HepG2 (cell line): ENCODE measurements at regions not wholly inside any gene's neighbourhood (a gene's known extent, or its start where the extent isn't known, plus 50 kb on each side); places are given as distances from the start of the nearest gene placed in this dataset.

Experiments used
- CHD4 ChIP-seq: fragments of 200-600 bp; sonication (generic); IDR thresholded peaks from 2 replicates; pipeline ENCODE4 v1.7.0; 2017; ENCODE audit warnings: mild to moderate bottlenecking, low read length, borderline replicate concordance
- HDAC2 ChIP-seq: sonication (generic); formaldehyde crosslinking; IDR thresholded peaks from 2 replicates; pipeline ENCODE4 v1.4.0; 2020; ENCODE audit warnings: missing genetic modification reagents
- KLF15 ChIP-seq: sonication (generic); formaldehyde crosslinking; IDR thresholded peaks from 2 replicates; pipeline ENCODE4 v1.8.1; 2023; ENCODE audit warnings: borderline replicate concordance, mild to moderate bottlenecking, inconsistent platforms, missing genetic modification reagents, mixed read lengths
- POLR2A ChIP-seq, 2 experiments: IDR thresholded peaks; 2 replicates each; pipeline ENCODE4 v1.6.1; 2011; ENCODE audit warnings: low read depth in 2 of 2, low read length in 2 of 2, mild to moderate bottlenecking in 1 of 2, moderate library complexity in 1 of 2; ENCODE audit not compliant: insufficient read depth in 1 of 2
- RAD51 ChIP-seq: fragments of 450-650 bp; IDR thresholded peaks from 2 replicates; pipeline ENCODE4 v1.6.1; 2016; ENCODE audit warnings: borderline replicate concordance
- SALL1 ChIP-seq: sonication (generic); formaldehyde crosslinking; IDR thresholded peaks from 2 replicates; pipeline ENCODE4 v1.8.0; 2022; ENCODE audit warnings: mild to moderate bottlenecking, missing genetic modification reagents
- ZNF460 ChIP-seq: sonication (generic); formaldehyde crosslinking; IDR thresholded peaks from 2 replicates; pipeline ENCODE4 v1.5.1; 2020; ENCODE audit warnings: missing genetic modification reagents, mild to moderate bottlenecking, borderline replicate concordance
- ZNF652 ChIP-seq: IDR thresholded peaks from 2 replicates; pipeline ENCODE4 v1.6.1; 2016; ENCODE audit warnings: low read depth, borderline replicate concordance
- TF ChIP-seq, protein P1 (sequence below): sonication (generic); formaldehyde crosslinking; IDR thresholded peaks from 2 replicates; pipeline ENCODE4 v1.5.0; 2020; ENCODE audit warnings: mild to moderate bottlenecking, missing genetic modification reagents, moderate library complexity
- TF ChIP-seq, protein P2 (sequence below): sonication (generic); formaldehyde crosslinking; IDR thresholded peaks from 2 replicates; pipeline ENCODE4 v1.8.0; 2022; ENCODE audit warnings: missing genetic modification reagents, mild to moderate bottlenecking, borderline replicate concordance
- TF ChIP-seq, protein P3 (sequence below): sonication (generic); formaldehyde crosslinking; IDR thresholded peaks from 2 replicates; pipeline ENCODE4 v1.4.0; 2020; ENCODE audit warnings: mild to moderate bottlenecking, missing genetic modification reagents

DNA sequence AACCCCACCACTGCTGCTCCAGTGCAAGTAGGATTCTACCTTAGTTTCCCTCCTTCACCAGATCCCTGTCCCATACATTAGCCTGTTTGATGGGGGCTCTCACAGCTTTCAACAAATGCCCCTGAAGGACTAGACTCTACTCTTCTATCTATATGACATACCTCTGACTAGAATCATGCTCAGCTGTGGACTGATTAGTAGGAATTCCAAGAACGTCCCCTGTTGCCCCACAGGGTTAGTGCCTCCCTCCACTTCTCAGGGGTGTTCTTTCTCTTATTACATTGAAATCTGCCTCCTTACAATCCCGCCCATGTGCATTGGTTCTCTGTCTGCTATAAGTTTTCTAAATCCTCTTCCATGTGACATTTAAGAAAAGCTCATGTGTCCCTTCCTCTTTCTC is 375.9 kb upstream of the DUSP10 start:
- TF ChIP-seq, protein P1, sequence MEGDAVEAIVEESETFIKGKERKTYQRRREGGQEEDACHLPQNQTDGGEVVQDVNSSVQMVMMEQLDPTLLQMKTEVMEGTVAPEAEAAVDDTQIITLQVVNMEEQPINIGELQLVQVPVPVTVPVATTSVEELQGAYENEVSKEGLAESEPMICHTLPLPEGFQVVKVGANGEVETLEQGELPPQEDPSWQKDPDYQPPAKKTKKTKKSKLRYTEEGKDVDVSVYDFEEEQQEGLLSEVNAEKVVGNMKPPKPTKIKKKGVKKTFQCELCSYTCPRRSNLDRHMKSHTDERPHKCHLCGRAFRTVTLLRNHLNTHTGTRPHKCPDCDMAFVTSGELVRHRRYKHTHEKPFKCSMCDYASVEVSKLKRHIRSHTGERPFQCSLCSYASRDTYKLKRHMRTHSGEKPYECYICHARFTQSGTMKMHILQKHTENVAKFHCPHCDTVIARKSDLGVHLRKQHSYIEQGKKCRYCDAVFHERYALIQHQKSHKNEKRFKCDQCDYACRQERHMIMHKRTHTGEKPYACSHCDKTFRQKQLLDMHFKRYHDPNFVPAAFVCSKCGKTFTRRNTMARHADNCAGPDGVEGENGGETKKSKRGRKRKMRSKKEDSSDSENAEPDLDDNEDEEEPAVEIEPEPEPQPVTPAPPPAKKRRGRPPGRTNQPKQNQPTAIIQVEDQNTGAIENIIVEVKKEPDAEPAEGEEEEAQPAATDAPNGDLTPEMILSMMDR (CRISPR knock-in tag), result no peak
- TF ChIP-seq KLF15 (CRISPR knock-in tag), result no peak
- no peak for TF ChIP-seq RAD51
- TF ChIP-seq, protein P2, sequence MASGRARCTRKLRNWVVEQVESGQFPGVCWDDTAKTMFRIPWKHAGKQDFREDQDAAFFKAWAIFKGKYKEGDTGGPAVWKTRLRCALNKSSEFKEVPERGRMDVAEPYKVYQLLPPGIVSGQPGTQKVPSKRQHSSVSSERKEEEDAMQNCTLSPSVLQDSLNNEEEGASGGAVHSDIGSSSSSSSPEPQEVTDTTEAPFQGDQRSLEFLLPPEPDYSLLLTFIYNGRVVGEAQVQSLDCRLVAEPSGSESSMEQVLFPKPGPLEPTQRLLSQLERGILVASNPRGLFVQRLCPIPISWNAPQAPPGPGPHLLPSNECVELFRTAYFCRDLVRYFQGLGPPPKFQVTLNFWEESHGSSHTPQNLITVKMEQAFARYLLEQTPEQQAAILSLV (CRISPR knock-in tag), result no peak
- TF ChIP-seq CHD4, result no peak
- TF ChIP-seq, protein P3, sequence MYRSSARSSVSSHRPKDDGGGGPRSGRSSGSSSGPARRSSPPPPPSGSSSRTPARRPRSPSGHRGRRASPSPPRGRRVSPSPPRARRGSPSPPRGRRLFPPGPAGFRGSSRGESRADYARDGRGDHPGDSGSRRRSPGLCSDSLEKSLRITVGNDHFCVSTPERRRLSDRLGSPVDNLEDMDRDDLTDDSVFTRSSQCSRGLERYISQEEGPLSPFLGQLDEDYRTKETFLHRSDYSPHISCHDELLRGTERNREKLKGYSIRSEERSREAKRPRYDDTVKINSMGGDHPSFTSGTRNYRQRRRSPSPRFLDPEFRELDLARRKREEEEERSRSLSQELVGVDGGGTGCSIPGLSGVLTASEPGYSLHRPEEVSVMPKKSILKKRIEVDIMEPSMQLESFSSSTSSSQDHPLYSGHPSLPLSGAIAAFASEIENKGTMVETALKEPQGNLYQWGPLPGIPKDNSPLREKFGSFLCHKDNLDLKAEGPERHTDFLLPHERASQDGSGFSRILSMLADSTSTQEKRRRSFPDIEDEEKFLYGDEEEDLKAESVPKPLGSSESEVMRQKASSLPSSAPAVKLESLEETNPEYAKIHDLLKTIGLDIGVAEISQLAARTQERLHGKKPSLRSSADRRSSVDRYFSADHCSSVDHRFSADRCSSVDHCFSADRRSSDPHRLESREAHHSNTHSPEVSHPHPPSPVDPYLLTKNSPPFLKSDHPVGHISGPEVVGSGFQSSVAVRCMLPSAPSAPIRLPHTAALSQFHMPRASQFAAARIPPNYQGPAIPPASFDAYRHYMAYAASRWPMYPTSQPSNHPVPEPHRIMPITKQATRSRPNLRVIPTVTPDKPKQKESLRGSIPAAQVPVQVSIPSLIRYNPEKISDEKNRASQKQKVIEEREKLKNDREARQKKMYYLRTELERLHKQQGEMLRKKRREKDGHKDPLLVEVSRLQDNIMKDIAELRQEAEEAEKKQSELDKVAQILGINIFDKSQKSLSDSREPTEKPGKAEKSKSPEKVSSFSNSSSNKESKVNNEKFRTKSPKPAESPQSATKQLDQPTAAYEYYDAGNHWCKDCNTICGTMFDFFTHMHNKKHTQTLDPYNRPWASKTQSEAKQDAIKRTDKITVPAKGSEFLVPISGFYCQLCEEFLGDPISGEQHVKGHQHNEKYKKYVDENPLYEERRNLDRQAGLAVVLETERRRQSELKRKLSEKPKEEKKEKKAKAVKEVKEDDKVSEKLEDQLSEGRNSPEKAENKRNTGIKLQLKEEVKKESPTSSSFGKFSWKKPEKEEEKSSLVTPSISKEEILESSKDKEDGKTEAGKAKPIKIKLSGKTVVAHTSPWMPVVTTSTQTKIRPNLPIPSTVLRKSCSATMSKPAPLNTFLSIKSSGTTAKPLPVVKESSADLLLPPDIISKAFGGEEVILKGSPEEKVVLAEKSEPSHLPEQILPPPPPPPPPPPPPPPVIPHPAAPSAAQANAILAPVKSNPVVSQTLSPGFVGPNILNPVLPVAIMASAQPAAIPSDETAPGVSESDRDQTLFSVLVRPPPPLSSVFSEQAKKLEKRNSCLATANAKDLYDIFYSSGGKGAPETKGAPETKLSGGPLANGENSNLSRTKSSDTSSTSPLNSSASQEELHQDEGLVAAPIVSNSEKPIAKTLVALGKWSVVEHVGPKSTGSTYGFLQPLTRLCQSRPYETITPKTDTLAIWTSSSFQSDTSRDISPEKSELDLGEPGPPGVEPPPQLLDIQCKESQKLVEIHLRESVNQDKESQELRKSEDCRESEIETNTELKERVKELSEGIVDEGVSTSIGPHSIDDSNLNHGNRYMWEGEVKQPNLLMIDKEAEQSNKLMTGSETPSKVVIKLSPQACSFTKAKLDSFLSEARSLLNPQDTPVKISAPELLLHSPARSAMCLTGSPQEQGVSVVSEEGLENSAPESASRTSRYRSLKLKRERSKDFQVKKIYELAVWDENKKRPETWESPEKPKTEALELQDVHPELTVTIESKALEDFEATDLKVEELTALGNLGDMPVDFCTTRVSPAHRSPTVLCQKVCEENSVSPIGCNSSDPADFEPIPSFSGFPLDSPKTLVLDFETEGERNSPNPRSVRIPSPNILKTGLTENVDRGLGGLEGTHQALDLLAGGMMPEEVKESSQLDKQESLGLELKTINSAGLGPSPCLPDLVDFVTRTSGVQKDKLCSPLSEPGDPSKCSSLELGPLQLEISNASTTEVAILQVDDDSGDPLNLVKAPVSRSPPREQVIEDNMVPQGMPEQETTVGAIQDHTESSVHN (CRISPR knock-in tag), result no peak
- no peak for TF ChIP-seq SALL1 (CRISPR knock-in tag)
- no peak for TF ChIP-seq POLR2A (IDR thresholded peaks at IDR 0.05; ENCODE audit: insufficient read depth in 1 of 2, low read depth in 2 of 2, low read length in 2 of 2)
- no peak for TF ChIP-seq ZNF460
- TF ChIP-seq ZNF652 (CRISPR knock-in tag), result no peak
- TF ChIP-seq HDAC2, result no peak
